ENCODE measurements at regions not wholly inside any gene's neighbourhood (a gene's known extent, or its start where the extent isn't known, plus 50 kb on each side); places are given as distances from the start of the nearest gene placed in this dataset.

GRCh38 chr13:69319656-69320055 lies 788.0 kb upstream of the ATXN8OS start:
- H3K9me2 ChIP-seq (replicated peaks; ENCODE audit: insufficient read depth, low read length), result no peaks in the 10 kb centered on the region
- DNase-seq, result peak; percentile 14
- no peaks in the 10 kb centered on the region for H3K79me2 ChIP-seq (ENCODE audit: low read length)
- H3K36me3 ChIP-seq (replicated peaks; ENCODE audit: insufficient read depth, low read length), result no peaks in the 10 kb centered on the region
- H3F3A ChIP-seq (ENCODE audit: insufficient read depth, low read length), result no peaks in the 10 kb centered on the region
- TF ChIP-seq CTCF (IDR thresholded peaks at IDR 0.05; ENCODE audit: low read length) (no peak), EZH2phosphoT487 (IDR thresholded peaks at IDR 0.05; ENCODE audit: low read length) (no peak), EZH2 (optimal IDR thresholded peaks at IDR 0.05; ENCODE audit: low read depth, low read length) (no peak)
- no peaks in the 10 kb centered on the region for H4K20me1 ChIP-seq (ENCODE audit: insufficient read depth, low read length)
- no peak overlapping the region for H3K9ac ChIP-seq (ENCODE audit: low read length)
- no peak overlapping the region for H2AFZ ChIP-seq (ENCODE audit: low read length)
- no peak overlapping the region for H3K27ac ChIP-seq (ENCODE audit: low read length)
- H3K9me3 ChIP-seq (replicated peaks; ENCODE audit: insufficient read depth, low read length), result no peaks in the 10 kb centered on the region
- H3K4me1 ChIP-seq (ENCODE audit: low read length), result 0 out of 2 replicates have a peak, but pooled peaks cover 4% of the 10 kb centered on the region
- H3K27me3 ChIP-seq (replicated peaks; ENCODE audit: insufficient read depth, low read length), result no peaks in the 10 kb centered on the region
- H3K4me3 ChIP-seq (ENCODE audit: low read length), result no peak overlapping the region
- no peak overlapping the region for H3K4me2 ChIP-seq (ENCODE audit: low read depth, low read length)

GRCh38 chr13:69315039-69315438 lies 792.6 kb upstream of the ATXN8OS start:
- no peak overlapping the region for H3K4me2 ChIP-seq (ENCODE audit: low read depth, low read length)
- H3K9me2 ChIP-seq (replicated peaks; ENCODE audit: insufficient read depth, low read length), result no peaks in the 10 kb centered on the region
- DNase-seq, result no peak
- H3K4me1 ChIP-seq (ENCODE audit: low read length), result 0 out of 2 replicates have a peak, but pooled peaks cover 4% of the 10 kb centered on the region
- H3K36me3 ChIP-seq (replicated peaks; ENCODE audit: insufficient read depth, low read length), result no peaks in the 10 kb centered on the region
- H3K79me2 ChIP-seq (ENCODE audit: low read length), result no peaks in the 10 kb centered on the region
- no peak overlapping the region for H3K4me3 ChIP-seq (ENCODE audit: low read length)
- TF ChIP-seq EZH2 (optimal IDR thresholded peaks at IDR 0.05; ENCODE audit: low read depth, low read length) (no peak), EZH2phosphoT487 (IDR thresholded peaks at IDR 0.05; ENCODE audit: low read length) (no peak), CTCF (IDR thresholded peaks at IDR 0.05; ENCODE audit: low read length) (no peak)
- no peaks in the 10 kb centered on the region for H3F3A ChIP-seq (ENCODE audit: insufficient read depth, low read length)
- H3K27me3 ChIP-seq (replicated peaks; ENCODE audit: insufficient read depth, low read length), result no peaks in the 10 kb centered on the region
- no peak overlapping the region for H3K9ac ChIP-seq (ENCODE audit: low read length)
- no peaks in the 10 kb centered on the region for H3K9me3 ChIP-seq (replicated peaks; ENCODE audit: insufficient read depth, low read length)
- no peaks in the 10 kb centered on the region for H4K20me1 ChIP-seq (ENCODE audit: insufficient read depth, low read length)
- no peak overlapping the region for H2AFZ ChIP-seq (ENCODE audit: low read length)
- no peak overlapping the region for H3K27ac ChIP-seq (ENCODE audit: low read length)

GRCh38 chr13:69306766-69307165 lies 800.9 kb upstream of the ATXN8OS start:
- no peaks in the 10 kb centered on the region for H4K20me1 ChIP-seq (ENCODE audit: insufficient read depth, low read length)
- H3K9me2 ChIP-seq (replicated peaks; ENCODE audit: insufficient read depth, low read length), result no peaks in the 10 kb centered on the region
- H3K9me3 ChIP-seq (replicated peaks; ENCODE audit: insufficient read depth, low read length), result no peaks in the 10 kb centered on the region
- H3K27ac ChIP-seq (ENCODE audit: low read length), result no peak overlapping the region
- H3F3A ChIP-seq (ENCODE audit: insufficient read depth, low read length), result no peaks in the 10 kb centered on the region
- no peak overlapping the region for H3K9ac ChIP-seq (ENCODE audit: low read length)
- TF ChIP-seq CTCF (IDR thresholded peaks at IDR 0.05; ENCODE audit: low read length) (no peak), EZH2 (optimal IDR thresholded peaks at IDR 0.05; ENCODE audit: low read depth, low read length) (no peak), EZH2phosphoT487 (IDR thresholded peaks at IDR 0.05; ENCODE audit: low read length) (no peak)
- H3K4me1 ChIP-seq (ENCODE audit: low read length), result no peaks in the 10 kb centered on the region
- H2AFZ ChIP-seq (ENCODE audit: low read length), result no peak overlapping the region
- H3K27me3 ChIP-seq (replicated peaks; ENCODE audit: insufficient read depth, low read length), result no peaks in the 10 kb centered on the region
- H3K36me3 ChIP-seq (replicated peaks; ENCODE audit: insufficient read depth, low read length), result no peaks in the 10 kb centered on the region
- no peak for DNase-seq
- H3K4me3 ChIP-seq (ENCODE audit: low read length), result no peak overlapping the region
- no peaks in the 10 kb centered on the region for H3K79me2 ChIP-seq (ENCODE audit: low read length)
- no peak overlapping the region for H3K4me2 ChIP-seq (ENCODE audit: low read depth, low read length)
